Activated effector memory CD4-positive, alpha-beta T cell treated with Interleukin-2 at 50 U/mL for 16 hours (primary cell): ENCODE measurements at regions not wholly inside any gene's neighbourhood (a gene's known extent, or its start where the extent isn't known, plus 50 kb on each side); places are given as distances from the start of the nearest gene placed in this dataset.

ENCODE experiments used
- DNase-seq: peaks from one replicate; pipeline ENCODE4 v3.0.0-alpha.2; 2020

DNA sequence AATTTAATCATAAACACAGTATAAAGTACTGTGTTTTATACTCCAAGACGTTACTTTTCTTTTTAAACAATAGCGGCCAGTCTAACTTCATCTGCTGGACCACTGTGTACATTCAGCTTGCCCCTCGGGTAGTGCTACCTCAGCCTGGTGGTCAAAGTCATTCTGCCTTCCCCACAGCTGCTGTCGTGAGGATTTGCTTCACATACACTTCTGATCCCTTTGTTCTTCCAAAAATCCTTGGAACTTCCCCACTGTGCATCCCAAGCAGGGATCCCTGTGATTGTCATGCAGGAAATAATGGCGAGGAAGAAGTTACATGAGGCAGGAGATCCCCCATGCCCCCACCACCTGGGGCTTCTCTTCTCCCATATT, 234.9 kb upstream of the STARD13 start:
- DNase-seq: no peak

DNA sequence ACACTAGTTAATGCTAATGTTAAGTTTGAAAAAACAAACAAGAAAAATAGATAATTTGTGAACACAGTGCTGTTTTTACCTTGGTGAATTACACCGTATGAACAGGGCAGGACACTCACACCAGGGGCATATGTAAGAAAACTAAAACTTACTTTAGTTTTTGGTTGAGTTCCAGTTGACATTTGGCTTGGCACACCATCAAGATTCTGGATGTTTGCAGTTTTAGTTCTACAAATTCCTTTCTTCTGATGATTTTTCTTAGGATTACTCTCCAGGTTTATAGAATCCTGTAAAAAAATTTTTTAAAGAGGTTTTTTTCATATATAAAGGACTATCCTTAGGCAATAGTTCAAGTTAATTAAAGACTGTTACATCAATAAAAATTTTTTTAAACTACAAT, 238.5 kb upstream of the STARD13 start:
- DNase-seq: no peak

DNA sequence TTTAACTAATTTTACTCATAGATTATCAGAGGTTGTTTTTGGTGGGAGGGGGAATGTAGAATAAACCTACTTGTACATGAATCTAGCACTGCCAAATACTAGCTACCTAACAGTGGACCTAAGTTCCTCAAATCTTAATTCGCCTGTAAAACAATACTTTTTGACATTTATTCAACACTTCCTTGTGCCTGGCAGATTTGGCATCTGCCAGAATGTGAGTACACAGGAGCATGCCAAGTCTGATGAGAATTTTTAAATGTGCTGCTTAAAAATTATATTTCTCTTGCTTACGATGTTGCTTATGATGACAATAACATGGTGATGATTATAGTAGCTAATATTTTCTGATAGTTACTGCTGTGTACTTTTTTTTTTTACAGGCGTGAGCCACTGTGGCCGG, 240.2 kb upstream of the STARD13 start:
- DNase-seq: no peak

DNA sequence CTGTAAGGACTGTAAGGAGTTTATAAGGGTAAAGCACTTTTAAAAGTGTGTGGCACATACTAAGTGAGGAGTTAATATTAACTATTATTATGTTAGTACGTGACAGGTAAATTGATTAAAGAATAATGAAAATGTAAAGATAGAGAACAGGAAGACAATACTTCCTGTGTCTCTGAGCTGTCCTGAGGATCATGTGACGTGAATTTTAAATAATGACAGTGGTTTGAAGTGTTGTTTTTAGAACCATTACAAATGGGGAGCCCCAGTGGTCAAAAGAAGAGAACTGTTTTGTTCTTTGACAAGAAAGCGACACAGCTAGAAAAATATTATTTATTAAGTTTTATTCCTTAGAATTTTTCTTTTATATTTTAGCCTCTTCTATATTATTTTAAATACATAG, 241.2 kb upstream of the STARD13 start:
- no peak for DNase-seq

DNA sequence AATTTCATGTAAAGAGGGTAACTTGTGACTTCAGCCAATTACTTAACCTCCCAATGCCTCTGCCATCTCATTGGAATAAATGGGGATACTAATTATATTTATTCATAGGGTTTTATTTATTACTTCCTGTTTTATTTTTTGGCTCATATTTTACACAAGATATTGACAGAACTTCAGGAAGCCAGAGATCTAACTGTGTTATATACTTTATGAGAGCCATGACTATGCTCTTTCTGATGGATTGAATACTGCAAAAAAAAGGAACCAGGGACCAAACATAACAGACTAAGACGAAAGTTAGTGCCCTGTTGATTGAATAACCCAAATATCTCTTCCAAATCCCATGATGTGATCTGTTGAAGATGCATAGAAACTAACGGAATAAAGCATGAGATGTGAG, 243.3 kb upstream of the STARD13 start:
- no peak for DNase-seq

DNA sequence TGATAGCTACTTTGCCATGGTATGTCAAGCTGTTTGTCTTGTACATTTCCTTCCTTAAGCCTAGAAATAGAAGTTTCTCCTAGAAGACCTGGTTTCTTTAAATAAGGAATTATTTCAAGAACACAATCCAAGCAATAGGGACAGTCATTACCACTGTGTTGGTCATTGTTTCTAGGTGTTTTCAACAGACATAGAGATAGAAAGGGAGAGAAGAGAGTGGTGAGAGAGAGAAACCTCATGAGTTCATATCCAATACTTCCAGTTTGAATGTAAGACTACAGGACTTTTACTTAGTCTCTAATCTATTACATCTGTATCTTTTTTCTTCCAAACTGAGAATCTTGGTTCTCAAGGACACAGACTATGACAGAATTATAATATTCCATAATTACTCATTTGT, 245.9 kb upstream of the STARD13 start:
- no peak for DNase-seq

DNA sequence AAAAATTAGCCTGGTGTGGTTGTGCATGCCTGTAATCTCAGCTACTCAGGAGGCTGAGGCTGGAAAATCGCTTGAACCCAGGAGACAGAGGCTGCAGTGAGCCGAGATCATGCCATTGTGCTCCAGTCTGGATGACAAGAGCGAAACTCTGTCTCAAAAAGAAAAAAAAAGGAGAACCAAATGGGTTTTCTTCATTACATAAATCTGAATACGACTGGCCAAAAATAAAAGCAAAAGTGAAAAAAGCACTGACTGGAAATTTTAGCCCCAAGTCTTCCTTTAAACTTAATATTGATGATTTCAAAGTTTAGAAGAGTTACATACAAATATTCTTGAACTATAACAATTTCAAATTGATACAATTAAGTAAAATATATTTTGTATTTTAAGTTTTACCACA, 249.5 kb upstream of the STARD13 start:
- DNase-seq: no peak

DNA sequence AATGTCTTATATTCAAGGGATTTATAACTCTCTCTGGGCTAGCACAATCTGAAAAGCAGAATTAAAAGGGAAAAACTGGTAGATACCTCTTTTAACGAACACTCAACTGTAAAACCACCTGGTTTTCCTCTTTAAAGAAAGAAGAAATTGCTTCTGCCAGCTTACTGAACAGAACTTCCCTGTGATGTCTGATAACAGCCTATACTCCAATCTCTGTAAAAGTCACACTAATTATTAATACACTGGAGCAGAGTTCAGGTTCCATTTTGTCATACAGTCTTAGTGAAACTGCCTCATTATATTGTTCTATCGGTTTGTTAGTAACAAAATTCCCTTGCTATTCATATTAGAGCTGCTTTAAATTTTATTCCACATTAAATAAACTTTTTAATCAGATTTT, 251.0 kb upstream of the STARD13 start:
- no peak for DNase-seq

DNA sequence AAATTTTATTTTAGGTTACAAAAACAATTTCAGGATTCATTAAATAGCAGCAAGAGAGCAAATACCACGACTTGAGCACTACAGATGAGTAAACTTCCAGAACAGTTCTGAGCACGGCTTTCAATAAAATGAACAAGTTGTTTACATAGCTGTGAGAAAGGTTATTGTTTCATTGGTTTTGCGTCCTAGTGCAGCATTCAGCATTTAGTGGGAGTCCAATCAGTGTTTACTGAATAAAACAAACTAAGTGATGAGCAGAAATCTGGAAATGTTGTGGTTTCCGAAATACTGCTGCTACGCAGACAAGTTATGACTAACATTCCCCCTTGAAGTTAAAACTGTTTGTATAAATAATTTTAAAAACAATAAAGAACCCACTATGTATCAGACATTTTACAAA, 251.5 kb upstream of the STARD13 start:
- DNase-seq: no peak

DNA sequence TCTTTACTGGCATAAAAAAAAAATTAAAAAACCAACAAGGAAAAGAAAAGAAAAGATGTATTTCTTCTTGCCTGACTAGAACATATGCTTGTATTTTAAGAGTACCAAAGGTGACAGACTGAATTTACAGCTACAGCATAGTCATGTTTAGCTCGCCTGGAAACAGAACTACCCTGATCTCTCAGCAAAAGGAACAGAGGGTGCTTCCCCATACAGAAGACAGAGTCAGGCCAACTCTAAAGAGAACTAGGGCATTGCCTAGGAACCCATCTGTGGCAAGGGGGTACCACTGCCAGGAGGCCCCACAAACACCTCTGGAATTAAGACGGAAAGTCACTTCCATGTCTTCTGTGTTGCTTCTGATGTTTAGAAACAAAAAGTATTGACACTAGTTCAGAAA, 252.1 kb upstream of the STARD13 start:
- no peak for DNase-seq

DNA sequence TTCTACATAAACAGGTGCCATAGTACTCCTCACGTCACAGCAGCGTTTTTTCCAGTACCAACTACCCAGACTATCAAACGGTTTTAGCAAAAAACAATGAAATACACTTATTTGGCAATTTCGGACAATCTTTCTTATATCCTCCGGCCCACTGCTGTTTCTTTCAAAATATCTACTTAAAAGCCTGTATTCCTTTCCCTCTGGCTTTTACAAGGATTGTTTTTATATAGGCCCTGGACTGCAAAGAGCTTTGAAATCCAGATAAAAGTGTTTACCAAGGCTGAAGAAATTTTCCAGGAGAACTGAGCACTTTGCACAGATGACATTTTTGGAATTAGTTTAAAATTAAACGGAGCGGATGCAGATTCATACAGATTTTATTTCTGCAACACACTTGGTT, 255.9 kb upstream of the STARD13 start:
- DNase-seq: no peak

DNA sequence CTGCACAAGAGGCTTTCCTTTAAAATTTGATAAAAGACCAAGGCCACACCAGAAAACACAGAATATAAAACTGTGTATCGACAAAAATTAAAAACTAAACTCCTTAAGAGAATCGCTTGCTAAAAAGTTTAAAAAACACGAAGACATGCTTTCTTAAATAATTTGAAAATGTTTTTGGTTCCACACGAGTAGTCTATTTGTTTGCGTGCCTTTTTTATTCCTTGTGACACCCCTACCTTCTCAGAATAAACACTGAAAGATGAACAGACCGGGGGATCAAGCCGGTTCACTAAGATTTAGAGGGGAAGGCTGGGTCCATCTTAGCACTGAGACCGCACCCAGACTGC, 256.4 kb upstream of the STARD13 start:
- DNase-seq: no peak

DNA sequence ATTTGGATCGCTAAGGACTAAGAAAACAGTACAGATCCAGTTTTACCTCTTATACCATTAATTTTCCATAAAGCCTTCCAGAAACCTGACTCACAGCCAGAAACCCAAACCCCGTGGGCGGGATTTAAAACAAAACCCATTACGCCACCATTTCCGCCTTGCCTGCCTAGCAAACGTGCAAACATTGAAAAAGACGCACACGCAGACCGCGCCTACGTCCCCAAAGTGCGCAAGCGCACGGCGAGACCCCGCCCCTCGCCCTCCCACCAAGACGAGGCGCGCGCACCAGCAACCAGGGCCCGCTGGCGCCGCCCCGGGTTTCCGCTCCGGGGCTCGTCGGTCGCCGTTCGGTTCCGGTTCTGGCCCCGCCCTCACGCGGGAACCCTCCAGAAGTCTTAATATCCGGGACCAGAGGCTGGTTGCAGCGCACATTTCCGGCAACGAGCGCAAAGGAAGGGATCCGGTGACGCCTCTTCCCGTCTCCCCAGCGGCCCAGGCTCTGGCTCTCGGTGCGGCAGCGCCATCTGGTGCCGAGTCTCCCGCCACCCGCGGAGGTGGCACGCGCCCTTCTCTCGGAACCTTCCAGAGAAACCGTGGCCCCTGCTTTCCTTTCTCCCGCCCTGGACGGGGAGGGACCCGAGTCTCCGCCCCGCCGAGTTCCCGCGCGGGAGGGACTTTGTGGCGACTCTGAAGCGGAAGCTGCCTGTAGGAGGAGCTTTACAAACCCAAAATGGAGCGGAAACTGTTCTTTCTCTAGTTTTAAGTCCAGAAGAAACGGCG, 256.9 kb upstream of the STARD13 start:
- DNase-seq: peak; percentile 98

DNA sequence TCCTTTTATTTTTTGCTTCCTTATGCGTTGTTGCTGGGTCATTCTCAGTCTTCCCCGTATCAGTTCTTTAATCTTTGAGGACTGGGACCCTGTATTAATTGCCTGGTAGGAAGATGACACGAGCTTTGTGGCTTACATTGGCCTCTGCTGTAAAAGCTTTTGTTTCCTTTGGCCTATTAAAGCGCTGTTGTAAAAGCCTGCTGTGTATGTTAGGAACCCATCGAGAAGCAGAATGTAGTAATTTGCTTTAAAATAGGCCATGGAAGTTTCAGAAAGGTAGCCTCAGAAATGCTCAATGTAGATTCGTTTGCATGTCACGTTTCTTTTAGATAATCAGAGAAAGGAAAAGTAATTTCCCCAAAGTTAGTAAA, 257.5 kb upstream of the STARD13 start:
- no peak for DNase-seq

DNA sequence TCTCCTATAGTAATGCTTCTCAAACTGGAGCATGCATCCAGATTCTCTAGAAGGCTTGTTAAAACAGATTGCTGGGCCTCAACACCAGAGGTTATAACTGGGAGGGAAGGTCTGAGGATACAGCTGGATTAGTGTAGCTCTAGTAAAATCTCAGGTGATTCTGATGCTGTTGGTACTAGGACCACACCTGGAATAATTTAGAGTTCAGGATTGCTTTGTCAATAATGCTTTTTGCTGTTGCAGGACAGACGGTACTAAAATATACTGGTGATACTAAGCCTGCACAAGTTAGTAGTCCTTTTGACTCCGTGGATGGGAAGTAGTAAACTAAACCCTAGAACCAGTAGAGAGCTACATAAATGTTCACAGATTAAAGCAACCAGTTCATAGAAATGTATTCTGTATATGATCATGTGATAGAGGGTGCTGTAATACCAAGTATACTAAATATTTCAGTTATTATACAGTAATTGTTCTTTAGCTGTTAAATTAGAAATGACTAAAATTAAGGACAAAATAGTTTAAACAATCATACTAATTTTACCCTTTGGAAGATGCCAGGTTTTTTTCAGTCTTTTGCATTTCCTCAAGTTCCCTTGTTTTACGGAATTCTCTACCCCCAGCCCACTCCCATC, 258.2 kb upstream of the STARD13 start:
- DNase-seq: no peak

DNA sequence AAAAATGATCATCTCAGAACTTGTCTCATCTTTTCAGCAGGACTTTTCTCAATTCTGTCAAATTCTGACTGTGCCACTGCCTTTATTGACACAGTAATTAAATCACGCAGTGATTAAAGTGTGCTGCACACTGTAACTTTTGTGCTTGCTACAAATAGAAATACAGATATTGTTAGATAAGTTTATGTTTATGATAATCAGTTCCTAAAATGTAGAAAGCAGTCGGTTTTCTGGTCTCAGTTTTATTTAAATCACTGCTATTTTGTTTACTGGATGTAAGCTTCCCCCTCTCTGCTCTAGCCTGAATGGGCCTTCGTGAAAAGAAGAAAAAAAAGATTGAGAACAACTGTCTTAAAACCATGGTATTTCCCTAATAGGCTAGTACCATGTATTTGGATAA, 258.8 kb upstream of the STARD13 start:
- no peak for DNase-seq

DNA sequence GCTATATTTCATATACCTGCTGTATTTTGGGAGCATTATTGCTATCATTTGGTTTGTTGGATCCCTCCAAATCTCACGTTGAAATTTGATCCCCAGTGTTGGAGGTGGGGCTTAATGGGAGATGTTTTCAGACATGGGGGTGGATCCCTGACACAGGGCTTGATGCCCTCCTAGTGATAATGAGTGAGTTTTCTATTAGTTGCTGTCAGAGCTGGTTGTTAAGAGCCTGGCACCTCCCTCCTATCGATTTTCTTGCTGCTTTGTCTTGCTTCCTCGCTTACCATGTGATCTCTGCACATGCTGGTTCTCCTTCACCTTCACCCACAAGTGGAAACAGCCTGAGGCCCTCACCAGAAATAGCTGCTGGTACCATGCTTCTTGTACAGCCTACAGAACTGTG, 259.9 kb upstream of the STARD13 start:
- DNase-seq: no peak

DNA sequence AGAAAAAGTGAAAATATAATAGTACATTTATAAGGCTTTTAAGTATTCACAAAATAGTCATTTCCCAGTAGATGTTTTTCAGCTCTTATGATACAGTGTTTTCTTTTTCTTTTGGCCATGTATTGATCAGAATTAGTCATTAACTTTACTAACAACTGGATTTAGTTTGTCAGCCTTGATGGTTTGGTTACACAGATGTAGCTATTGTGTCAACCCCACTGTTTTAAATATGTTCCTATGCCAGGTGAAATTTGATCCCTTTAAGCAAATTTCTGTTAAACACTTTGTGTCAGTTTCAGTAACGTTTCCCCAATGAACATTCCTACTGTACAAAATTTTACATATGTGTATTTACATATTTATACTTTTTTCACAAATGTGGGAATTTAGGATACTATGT, 261.5 kb upstream of the STARD13 start:
- no peak for DNase-seq

DNA sequence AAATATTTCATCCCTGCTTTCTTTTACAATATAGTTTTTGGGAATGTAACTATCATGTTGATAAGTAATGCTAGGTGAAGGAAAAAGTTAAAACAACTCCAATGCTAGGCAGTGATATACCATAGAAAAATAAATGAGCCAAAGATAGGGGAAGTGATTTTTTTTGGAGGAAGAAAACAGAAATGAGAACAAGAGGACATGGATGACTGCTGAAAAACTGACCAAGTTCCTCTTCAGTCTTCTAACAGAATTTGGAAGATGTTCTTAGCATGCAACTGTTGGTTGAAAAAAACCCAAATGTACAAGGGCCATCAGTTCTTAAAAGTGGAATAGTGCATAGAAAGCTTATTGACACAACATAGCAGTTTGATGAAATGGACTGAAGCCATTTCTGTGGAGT, 262.5 kb upstream of the STARD13 start:
- DNase-seq: no peak

DNA sequence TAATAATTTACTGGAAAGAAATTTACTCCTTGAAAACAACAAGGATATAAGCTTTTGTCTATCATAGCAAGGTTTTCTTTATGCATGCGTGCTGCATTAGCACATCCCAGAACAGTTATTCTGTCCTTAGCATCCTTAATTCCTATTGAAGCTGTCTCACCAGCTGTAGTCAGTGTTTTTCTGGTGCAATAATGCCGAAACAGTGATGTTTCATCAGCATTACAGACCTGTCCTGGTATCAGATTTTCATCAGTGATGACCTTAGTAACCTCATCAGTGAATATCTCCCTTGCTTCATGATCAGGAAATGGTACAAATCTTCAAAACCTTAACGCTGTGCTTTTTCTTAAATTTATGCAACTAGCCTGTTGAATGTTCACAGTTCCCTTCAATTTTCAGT, 264.7 kb upstream of the STARD13 start:
- DNase-seq: no peak

DNA sequence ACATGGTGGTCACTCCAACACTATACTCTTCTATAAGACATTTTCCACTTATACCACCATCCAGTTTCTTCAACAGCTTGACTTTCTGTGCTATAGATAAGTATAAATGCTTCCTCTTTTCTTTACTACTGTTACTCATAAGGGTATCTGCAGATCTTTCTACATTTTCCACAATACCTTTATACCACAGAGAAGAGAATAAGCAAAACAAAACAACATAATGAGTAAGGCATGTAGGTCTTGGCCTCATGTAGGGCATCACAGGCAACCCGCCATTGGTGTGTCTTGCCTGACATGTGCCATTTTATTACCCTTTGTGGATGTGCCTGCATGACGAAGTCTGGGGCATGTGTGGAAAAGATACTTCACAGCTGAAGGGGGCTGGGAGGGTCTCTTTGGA, 265.3 kb upstream of the STARD13 start:
- no peak for DNase-seq

DNA sequence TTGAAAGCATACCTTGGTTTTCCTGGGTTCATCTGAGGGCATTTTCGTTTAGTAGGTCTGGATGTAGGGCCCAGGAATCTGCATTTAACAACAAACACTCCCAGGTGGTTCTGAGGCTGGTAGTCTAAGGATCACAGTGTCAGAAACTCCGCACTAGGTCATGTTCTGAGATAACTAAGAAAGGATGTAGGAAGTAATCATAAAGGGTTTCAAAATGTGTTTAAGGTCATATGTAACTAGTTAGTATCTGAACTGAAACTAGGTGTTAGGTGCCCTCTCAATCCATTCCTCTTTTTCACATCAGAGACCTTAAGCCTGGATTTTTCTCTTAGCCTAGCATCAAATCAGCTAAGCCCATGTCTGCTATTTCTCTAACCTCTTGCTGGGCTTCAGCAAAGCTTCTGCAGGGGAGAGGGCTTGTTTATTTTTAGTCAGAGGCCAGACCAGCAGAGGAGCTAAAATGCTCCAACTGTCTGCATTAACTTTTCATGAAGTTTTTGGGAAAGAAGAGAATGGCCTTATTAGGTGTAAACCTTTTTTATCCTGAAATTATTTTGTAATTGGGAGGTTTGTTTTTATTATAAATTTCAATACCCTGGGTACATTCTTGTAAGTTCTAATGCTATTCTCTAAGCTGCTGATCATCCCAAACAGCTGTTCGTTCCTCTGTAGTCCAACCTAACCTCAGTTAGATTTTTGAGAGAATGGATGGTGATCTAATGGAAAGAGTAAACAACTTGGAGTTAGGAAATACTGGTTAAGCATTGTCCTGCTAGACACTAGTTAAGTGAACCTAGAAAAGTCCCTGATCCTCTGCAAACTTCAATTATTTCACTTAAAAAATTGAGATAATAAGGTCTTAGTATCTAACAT, 262.8 kb upstream of the RFC3 start:
- no peak for DNase-seq

DNA sequence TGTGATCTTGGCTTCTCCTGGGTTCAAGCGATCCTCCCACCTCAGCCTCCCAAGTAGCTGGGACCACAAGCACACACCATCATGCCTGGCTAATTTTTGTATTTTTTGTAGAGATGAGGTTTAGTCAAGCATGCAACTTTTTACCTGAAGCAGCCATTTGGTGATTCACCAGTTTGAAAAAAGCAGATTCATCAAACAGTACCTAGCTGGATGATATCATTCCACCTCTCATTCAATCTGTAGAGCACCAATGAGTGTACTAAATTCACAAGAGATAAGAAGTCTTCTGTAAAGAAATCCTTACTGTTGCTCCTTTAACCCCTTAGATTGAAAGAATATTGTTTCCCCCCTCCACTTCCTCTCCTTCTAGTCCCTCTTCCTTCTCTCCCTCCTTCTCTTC, 261.1 kb upstream of the RFC3 start:
- DNase-seq: no peak

DNA sequence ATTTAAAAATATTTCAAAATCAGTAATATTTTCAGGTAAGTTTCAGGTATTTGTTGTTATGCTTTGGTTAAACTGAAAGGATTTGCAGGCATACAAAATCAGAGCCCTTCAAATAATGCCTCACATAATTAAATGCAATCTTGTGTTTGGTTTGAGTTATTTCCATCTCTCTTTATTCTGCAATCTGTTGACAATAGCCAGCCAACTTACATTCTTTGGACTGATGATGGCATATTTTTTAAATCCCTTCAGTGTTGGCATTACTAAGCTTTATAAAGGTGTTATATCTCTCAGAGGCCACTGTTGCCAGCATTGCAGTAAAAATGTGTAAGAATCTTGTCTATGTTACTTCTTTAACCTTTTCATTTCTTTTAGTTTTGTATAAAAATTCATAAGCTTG, 257.2 kb upstream of the RFC3 start:
- DNase-seq: no peak
